Activated CD4-positive, alpha-beta T cell treated with anti-CD3 and anti-CD28 coated beads for 24 hours (primary cell): ENCODE measurements at regions not wholly inside any gene's neighbourhood (a gene's known extent, or its start where the extent isn't known, plus 50 kb on each side); places are given as distances from the start of the nearest gene placed in this dataset.

Source experiments
- DNase-seq, 2 donors: peaks; one replicate each; pipeline ENCODE4 v3.0.0-alpha.2; 2020; ENCODE audit warnings: low read depth in 2 of 2

DNA sequence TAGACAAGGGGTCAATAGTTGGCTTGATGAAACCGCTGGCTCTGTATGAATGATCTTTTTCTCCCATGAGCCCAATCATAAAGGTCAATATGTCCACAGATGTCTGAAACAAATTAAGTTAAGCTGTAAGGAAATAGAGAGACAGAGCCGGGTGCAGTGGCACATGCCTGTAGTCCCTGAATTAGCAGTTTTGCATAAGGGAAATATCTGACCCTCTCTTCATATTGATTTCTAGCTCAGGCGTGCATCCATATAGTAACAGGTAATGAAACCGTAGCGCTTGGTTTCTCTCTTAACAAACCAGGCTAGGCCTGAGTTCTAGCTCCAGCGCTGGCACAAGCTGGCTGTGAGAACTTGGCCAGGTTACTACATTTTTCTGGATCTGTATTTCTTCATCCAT lies 118.1 kb upstream of the ERCC6L2 start:
- no peak for DNase-seq

DNA sequence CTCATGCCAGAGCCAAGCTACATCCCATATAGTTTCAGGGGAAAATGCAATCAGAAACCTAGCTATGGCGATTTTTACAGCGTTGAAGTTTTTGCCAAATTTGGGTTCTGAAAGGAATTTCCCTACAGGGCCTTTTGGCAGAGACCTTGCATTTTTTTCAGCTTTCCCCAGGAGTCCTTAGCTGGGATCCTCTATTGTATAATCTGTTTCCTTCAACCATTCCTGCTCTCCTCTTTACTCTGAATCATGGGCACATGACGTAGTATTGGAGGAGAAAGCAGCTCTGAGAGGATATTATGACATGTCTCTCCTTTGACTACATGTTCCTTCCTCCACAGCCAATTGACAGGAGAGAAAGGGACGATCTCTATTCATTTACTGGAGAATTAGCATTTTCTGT lies 118.5 kb upstream of the ERCC6L2 start:
- DNase-seq = no peak

DNA sequence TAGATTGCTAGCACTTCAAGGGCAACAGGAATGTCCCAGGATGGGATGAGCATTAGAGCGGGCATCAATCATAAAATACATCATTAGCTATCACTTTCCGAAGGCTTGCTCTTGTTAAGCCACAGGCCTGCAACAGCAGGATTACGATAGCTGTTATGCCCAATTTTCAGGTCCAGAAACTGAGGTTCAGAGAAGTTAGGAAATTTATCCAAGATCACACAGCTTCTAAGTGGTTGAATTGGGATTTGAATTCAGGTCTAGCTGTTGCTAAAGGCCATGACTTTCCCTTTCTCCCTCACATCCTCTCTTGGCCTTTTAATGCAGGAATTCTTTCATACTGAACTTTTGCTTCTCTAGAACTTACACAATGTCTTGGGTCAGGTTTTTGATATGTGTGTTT lies 119.4 kb upstream of the ERCC6L2 start:
- no peak for DNase-seq

GRCh38 chr9:95755421-95755730 lies 120.1 kb upstream of the ERCC6L2 start:
- no peak for DNase-seq

DNA sequence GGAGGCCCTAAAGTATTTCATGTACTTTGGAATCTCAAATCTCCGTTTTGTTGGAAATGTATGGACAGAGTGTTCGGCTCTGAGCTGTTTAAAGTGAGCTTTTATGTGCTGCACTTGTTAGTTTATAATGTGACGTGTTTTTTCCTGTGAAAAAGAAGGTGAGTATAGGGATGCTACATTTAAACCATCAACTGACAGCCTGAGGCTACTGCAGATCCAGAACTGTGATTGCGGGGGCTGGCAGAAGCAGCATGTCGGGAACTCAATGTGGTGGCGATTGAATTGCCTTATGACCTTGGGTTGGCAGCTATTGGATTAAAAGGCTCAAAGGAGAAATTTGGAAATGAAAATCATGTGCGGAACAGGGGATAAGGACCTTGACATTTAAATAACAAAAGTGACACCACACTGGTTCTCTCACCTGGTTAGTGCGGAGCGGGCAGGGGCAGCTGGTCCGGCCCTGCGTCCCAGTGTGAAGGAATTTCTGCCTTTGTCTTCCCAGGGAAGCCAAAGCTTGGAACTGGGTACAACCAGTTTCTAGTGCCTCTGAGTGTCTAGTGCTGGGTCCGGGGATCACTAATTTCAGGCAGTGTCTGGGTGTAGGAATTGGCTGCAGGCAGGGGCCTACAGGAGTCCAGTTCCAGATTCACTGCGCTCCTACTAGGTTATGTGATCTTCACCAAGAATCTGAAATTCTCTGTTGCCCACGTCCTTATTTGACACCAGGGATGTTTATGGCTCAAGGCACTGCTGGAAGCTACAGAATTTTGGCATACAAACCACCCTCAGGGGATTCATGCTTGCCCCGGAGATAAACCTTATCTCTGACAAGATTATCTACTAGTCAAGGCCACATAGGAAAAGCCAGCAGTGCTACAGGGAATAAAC lies 120.7 kb upstream of the ERCC6L2 start:
- no peak for DNase-seq

- DNase-seq = no peak
These were observed 121.6 kb upstream of the ERCC6L2 start for GRCh38 chr9:95753762-95754465.

DNA sequence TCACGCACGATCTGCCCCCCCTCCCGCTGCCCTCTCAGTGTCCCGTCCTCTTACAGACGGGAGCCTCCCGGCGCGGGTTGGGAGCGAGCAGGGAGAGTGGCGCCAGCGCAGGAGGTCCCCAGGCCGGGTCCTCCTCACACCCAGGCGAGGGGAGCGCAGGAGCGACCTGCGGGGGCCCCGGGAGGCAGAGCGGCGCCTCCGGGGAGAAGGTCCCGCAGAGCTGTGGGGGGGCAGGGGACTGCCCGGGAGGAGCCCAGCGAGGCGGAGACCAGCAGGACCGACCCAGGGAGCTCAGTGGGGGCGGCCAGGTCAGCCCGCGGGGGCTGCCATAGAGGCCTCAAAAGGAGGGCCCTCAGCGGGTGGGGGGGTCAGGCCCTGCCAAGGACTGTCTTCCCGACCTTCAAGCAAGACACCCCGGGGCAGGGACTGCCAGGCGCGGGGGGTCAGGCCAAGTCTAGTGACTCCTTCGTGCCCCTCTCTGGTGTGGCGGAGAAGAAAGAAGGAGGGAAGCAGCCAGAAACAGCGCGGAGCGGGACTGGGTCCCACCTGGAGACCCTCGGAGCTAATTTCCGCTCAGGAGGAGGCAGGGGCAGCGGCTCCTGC lies 123.3 kb upstream of the ERCC6L2 start:
- DNase-seq = no peak

GRCh38 chr9:95751520-95751790 lies 124.0 kb upstream of the ERCC6L2 start:
- DNase-seq = no peak

DNA sequence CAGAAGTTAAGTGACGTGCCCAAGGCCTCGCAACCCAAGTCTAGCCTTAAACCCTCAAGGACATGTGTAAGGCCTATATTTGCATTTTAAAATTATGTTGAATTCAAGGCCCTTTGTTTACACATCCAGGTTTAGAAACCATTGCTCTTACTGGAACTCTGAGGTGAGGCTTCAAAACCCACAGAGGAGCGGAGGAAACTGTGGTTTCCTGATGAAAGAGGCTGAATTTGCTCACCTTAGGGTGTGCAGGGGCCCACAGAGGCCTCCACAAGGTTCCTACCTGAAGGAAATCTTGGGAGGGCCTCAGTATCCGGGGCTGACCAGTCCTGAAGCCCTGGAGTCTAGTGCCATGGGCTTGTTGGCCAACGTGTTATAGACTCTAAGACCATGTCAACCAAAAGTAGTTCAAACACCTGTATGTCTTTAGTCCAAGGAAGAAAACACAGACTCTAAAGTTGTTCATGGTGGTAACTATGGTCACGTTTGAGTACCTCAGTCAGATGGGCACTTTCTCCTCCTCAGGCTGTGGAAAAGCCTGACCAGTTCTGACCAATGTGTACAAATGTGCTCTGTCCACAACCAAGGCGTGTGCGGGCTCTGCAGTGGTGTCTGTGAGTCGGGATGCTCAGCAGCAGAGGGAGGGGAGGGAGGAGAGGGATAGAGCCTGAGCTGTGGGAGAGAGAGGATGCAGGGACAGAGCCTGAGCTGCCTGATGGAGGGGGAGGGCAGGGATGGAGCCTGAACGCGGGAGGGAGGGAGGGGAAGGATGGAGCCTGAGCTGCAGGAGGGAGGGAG lies 124.6 kb upstream of the ERCC6L2 start:
- peak in 1 of 2 donors; percentile 4 for DNase-seq

DNA sequence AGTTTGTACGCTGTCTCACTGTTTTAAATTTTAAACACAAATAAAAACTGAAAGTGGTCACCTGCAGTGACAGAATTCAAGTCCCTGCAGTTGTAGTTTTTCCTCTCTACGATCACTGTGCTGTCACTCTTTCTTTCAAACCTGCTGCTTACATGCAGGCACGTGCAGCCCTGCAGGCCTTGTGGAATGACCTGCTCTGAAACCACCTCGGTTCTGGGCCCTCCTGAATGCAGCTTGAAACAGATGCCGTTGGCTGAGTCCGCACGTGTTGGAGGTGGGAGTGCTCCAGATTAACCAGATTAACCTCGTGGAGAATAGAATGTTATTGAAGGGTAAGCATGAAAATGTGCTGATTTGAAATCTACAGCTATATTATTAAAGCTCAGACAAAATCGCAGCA lies 126.0 kb upstream of the ERCC6L2 start:
- DNase-seq = no peak

DNA sequence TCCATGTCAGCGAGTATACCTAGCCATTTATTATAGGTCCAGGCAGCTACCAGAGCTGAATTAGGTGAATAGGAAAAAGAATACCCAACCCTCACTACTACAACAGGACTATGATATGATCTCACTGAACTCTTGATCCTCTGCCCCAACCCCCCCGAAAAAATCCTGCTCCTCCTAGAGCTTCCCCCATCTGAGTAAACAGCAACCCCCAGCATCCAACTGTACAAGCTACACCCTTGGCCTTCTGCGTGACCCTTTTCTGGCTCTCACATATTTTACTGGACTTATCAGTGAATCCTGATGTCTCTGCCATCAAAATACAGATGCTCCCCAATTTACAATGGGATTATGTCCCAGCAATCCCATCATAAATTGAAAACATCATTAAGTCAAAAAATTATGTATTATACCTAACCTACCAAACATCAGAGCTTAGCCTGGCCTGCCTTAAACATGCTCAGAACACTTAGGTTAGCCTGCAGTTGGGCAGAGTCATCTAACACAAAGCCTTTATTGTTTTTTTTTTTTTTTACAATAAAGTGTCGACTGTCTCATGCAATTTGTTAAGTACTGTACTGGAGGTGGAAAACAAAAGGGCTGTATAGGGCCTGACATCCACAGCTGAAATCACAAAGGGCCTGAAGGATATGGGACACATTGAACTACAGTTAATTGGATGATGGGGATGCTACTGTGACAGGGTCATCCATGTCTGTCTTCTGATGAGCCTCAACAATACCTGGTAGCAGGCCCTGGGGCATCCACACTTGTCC lies 128.9 kb upstream of the ERCC6L2 start:
- DNase-seq = no peak

GRCh38 chr9:95742821-95743220 lies 132.7 kb upstream of the ERCC6L2 start:
- DNase-seq = no peak

- no peak for DNase-seq
These were observed 133.9 kb upstream of the ERCC6L2 start for GRCh38 chr9:95741631-95742030.

- DNase-seq = no peak
These were observed 135.1 kb upstream of the ERCC6L2 start for GRCh38 chr9:95740217-95741004.

DNA sequence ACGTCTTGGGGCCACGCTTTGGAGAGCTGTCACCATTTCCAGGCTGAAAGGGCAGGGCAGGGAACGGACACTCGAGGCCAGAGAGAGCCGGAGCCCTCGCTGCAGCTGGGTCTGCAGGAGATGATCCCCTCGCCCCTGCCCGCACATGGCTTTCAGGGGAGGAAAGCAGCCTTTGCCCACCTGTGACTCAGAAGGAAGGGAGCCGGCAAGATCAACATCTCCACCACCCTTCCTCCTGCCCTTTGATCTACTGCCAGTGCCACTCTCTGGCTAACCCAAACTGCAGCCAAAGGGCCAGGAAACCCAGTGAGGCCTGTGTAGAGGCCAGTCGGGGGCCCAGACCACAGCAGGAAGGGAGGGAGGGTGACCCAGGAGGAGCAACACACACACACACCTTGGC lies 137.1 kb upstream of the ERCC6L2 start:
- no peak for DNase-seq

- DNase-seq = no peak
These were observed 138.5 kb upstream of the ERCC6L2 start for GRCh38 chr9:95736891-95737522.

GRCh38 chr9:95736370-95736769 lies 139.1 kb upstream of the ERCC6L2 start:
- no peak for DNase-seq

DNA sequence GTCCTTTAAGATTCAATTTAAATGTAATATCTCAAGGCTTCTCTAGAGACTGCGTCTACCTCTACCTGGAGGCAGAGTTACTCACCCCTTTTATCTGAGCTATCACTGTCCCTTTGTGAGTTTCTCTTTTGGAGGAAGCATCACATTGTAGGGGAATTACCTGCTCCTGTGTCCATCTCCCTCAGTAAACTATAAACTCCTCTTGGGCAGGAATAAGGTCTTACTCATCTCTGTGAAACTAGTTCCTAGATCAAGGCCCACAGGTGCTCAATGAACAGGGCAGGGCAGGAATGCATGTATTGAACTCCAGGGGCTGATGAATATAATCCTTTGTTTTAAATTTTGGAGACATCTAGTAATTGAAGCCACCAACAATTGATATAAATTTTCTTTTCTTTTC lies 139.8 kb upstream of the ERCC6L2 start:
- DNase-seq = no peak

DNA sequence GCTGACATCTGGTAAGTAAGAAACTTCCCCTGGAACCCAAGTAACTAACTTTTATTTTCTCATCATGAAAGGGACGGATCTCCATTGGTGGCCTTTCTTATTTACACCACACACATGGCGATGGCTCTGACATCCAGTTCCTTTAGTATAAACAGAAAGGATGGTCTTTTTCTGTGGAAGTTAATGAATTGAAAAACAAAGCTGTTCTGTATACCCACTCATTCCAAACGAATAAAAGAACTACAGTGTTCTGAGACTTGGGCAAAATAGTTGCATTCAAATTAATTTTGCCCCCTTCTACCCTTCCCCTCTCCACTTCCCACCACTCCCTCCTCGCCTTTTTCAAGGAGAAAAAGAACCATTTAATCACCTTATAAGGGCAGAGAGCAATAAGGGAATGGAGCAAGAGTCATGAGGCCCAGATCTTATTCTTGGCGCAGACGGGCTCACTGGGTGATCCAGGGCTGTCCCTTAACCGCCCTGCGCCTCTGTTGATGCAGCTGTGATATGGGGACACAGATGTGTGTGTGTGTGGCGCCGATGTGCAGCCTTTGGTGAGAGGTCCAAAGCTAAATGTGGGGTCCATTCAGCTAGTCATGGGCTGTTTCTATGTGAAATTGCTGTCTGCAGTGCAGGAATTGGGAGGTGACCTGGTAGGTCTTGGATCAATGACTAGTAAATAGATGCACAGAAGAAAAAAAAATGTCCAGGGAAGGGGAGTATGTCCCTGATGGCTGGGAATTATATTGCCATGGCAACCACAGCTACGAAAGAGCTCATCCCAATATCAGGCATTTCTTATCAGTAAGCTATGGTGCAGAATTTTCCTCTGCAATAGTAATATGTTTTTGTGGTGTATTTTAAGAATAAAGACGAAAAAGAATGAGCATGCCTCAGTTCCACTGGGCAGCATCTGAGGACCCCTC lies 141.5 kb upstream of the ERCC6L2 start:
- no peak for DNase-seq
